ENCODE measurements at regions not wholly inside any gene's neighbourhood (a gene's known extent, or its start where the extent isn't known, plus 50 kb on each side); places are given as distances from the start of the nearest gene placed in this dataset.

GRCh38 chr9:85423422-85423821 lies 318.3 kb downstream of the AGTPBP1 start:
- Histone ChIP-seq H3K36me3 (ENCODE audit: control insufficient read depth, insufficient read depth, low read length) (no peaks in the 10 kb centered on the region), H3K27ac (ENCODE audit: low read length) (no peak overlapping the region), H3K4me1 (ENCODE audit: control insufficient read depth, insufficient read depth, low read length) (no peaks in the 10 kb centered on the region), H3K27me3 (ENCODE audit: control insufficient read depth, insufficient read depth, low read length) (no peaks in the 10 kb centered on the region), H3K9me3 (ENCODE audit: control insufficient read depth, insufficient read depth, low read depth, low read length) (no peaks in the 10 kb centered on the region), H3K4me3 (ENCODE audit: low read depth in 2 of 2, low read length in 2 of 2) (no peak overlapping the region)
- POLR2A ChIA-PET, result no interaction called here
- in situ Hi-C loops (cut with HindIII; ENCODE audit: low pct_unique_long_range_greater_than_20kb, low sequenced_read_pairs) (no loop called here), intact Hi-C loops (cut with micrococcal nuclease; ENCODE audit: unreplicated experiment) (loop anchor here (10.0 kb wide), 1 partner anchor 1029 kb away; no protein-coding TSS in a partner anchor)
- no peak for ATAC-seq
- DNase-seq (ENCODE audit: low read depth, low spot score), result no peak
- CTCF ChIA-PET, result no interaction called here
- no TSS peak for BruUV-seq (replicated peaks)
- TF ChIP-seq SIN3A (IDR thresholded peaks at IDR 0.05; ENCODE audit: borderline replicate concordance, insufficient read depth, low read depth, low read length), result no peak
- TF ChIP-seq REST (IDR thresholded peaks at IDR 0.05; ENCODE audit: insufficient read depth in 1 of 2, low read depth in 2 of 2, low read length in 1 of 2), result no peak
- no peak for TF ChIP-seq TCF7L2 (IDR thresholded peaks at IDR 0.05; ENCODE audit: low read depth, low read length)
- no peak for TF ChIP-seq POLR2AphosphoS5 (IDR thresholded peaks at IDR 0.05; ENCODE audit: low read depth, low read length)
- TF ChIP-seq CTCF (IDR thresholded peaks at IDR 0.05), result no peak

- no peak for ATAC-seq
- intact Hi-C loops (cut with micrococcal nuclease; ENCODE audit: unreplicated experiment), result loop anchor here (10.0 kb wide), 1 partner anchor 1027 kb away; no protein-coding TSS in a partner anchor
- no peak for TF ChIP-seq POLR2AphosphoS5 (IDR thresholded peaks at IDR 0.05; ENCODE audit: low read depth, low read length)
- no peak for TF ChIP-seq CTCF (IDR thresholded peaks at IDR 0.05)
- TF ChIP-seq SIN3A (IDR thresholded peaks at IDR 0.05; ENCODE audit: borderline replicate concordance, insufficient read depth, low read depth, low read length), result no peak
- TF ChIP-seq TCF7L2 (IDR thresholded peaks at IDR 0.05; ENCODE audit: low read depth, low read length), result no peak
These were observed 320.1 kb downstream of the AGTPBP1 start for GRCh38 chr9:85421641-85422040.

More at GRCh38 chr9:85421641-85422040, 320.1 kb downstream of the AGTPBP1 start:
- no peak overlapping the region for H3K4me3 ChIP-seq (ENCODE audit: low read depth in 2 of 2, low read length in 2 of 2)
- in situ Hi-C loops (cut with HindIII; ENCODE audit: low pct_unique_long_range_greater_than_20kb, low sequenced_read_pairs), result no loop called here
- no peaks in the 10 kb centered on the region for H3K4me1 ChIP-seq (ENCODE audit: control insufficient read depth, insufficient read depth, low read length)
- CTCF ChIA-PET, result no interaction called here
- H3K27me3 ChIP-seq (ENCODE audit: control insufficient read depth, insufficient read depth, low read length), result no peaks in the 10 kb centered on the region
- H3K36me3 ChIP-seq (ENCODE audit: control insufficient read depth, insufficient read depth, low read length), result no peaks in the 10 kb centered on the region
- no peak overlapping the region for H3K27ac ChIP-seq (ENCODE audit: low read length)
- BruUV-seq (replicated peaks), result no TSS peak
- POLR2A ChIA-PET, result interaction anchor here (0.5 kb wide), 1 partner anchor 992 kb away, joined by 5 read pairs; no protein-coding TSS in a partner anchor
- H3K9me3 ChIP-seq (ENCODE audit: control insufficient read depth, insufficient read depth, low read depth, low read length), result no peaks in the 10 kb centered on the region
- no peak for DNase-seq (ENCODE audit: low read depth, low spot score)
